ENCODE measurements at regions not wholly inside any gene's neighbourhood (a gene's known extent, or its start where the extent isn't known, plus 50 kb on each side); places are given as distances from the start of the nearest gene placed in this dataset.

GRCh38 chr5:120139039-120139438 lies 325.1 kb upstream of the PRR16 start:
- TF ChIP-seq CTCF (IDR thresholded peaks at IDR 0.05; ENCODE audit: low read depth, low read length, poor library complexity, severe bottlenecking): no peak
- TF ChIP-seq EZH2phosphoT487 (IDR thresholded peaks at IDR 0.05; ENCODE audit: borderline replicate concordance, low read length): no peak

Data from DOHH2 (cell line).